HCT116 (cell line): ENCODE measurements at regions not wholly inside any gene's neighbourhood (a gene's known extent, or its start where the extent isn't known, plus 50 kb on each side); places are given as distances from the start of the nearest gene placed in this dataset.

Source experiments
- ATAC-seq: fragments of 200-7000 bp; cut with Tn5 transposase; 2 replicates; pipeline ENCODE4 v1.9.1; 2020; ENCODE audit warnings: mild to moderate bottlenecking, moderate library complexity
- BruUV-seq: library from RNA; stranded (reverse); fragments of 400-500 nt; replicated peaks from 2 replicates; lab custom pipeline; 2021; lab: Mats Ljungman, UMichigan
- CTCF ChIA-PET: fragments of 300-600 bp; sonication (Branson Sonifier 250); formaldehyde crosslinking; loops from one replicate; lab custom pipeline; 2021; ENCODE audit warnings: antibody characterized with exemption; lab: Charles Lee
- POLR2A ChIA-PET: fragments of 300-600, 350-600 bp; sonication (Branson Sonifier 250); formaldehyde crosslinking; loops from one replicate; lab custom pipeline; 2021; ENCODE audit warnings: antibody characterized with exemption; lab: Charles Lee
- RAD21 ChIA-PET, 2 experiments: fragments of 300-600 bp; sonication (Branson Sonifier 250); formaldehyde crosslinking; loops; one replicate each; lab custom pipeline; 2023; ENCODE audit warnings: low total read pairs in 2 of 2; ENCODE audit not compliant: uncharacterized antibody in 2 of 2, unreplicated experiment in 2 of 2, low non-redundant PET in 1 of 2; lab: Charles Lee
- DNase-seq: peaks from one replicate; pipeline ENCODE4 v3.0.0-alpha.2; 2010; ENCODE audit warnings: low read depth, low spot score
- H2AFZ ChIP-seq: fragments of 200-600 bp; shearing (Covaris generic), sonication (generic); 2 replicates; pipeline ENCODE4 v1.6.1; 2017; ENCODE audit warnings: low read depth, mixed run types, mixed read lengths, antibody characterized with exemption, low read length; ENCODE audit not compliant: poor library complexity, severe bottlenecking
- H3K27ac ChIP-seq: 2 replicates; pipeline ENCODE4 v1.5.1; 2012; ENCODE audit warnings: low read depth, low read length
- H3K27me3 ChIP-seq: fragments of 200-600 bp; sonication (generic); 2 replicates; pipeline ENCODE4 v1.6.1; 2016; ENCODE audit warnings: mixed run types, low read length, mixed read lengths; ENCODE audit not compliant: insufficient read depth
- H3K36me3 ChIP-seq, 2 experiments: fragments of 200-500 bp in 1 of 2; fragments of 200-600 bp in 1 of 2; sonication (Bioruptor generic) in 1 of 2; sonication (generic) in 1 of 2; 2 replicates each; pipeline versions ENCODE4 v1.5.1 to v1.6.1; 2014 to 2016; ENCODE audit warnings: low read length in 2 of 2, inconsistent platforms in 1 of 2, mixed read lengths in 1 of 2, mixed run types in 1 of 2; ENCODE audit not compliant: insufficient read depth in 2 of 2, control insufficient read depth in 1 of 2
- H3K4me1 ChIP-seq, 2 experiments: fragments of 200-600 bp in 1 of 2; sonication (generic) in 1 of 2; 2 replicates each; pipeline versions ENCODE4 v1.5.1 to v1.6.1; 2012 to 2017; ENCODE audit warnings: low read length in 2 of 2, inconsistent platforms in 1 of 2, mild to moderate bottlenecking in 1 of 2, mixed read lengths in 1 of 2, mixed run types in 1 of 2, moderate library complexity in 1 of 2; ENCODE audit not compliant: insufficient read depth in 2 of 2, control insufficient read depth in 1 of 2
- H3K4me2 ChIP-seq: fragments of 200-600 bp; sonication (generic); 2 replicates; pipeline ENCODE4 v1.6.1; 2017; ENCODE audit warnings: mixed run types, low read length, mixed read lengths
- H3K4me3 ChIP-seq, 2 experiments: fragments of 200-600 bp in 1 of 2; sonication (generic) in 1 of 2; replicated peaks in 1 of 2; 2 replicates each; pipeline ENCODE4 v1.5.1; 2011 to 2016; ENCODE audit warnings: low read length in 2 of 2, control low read depth in 1 of 2, low read depth in 1 of 2, mild to moderate bottlenecking in 1 of 2, mixed read lengths in 1 of 2, mixed run types in 1 of 2
- H3K79me2 ChIP-seq: fragments of 200-600 bp; sonication (generic); 2 replicates; pipeline ENCODE4 v1.6.1; 2017; ENCODE audit warnings: mild to moderate bottlenecking, mixed run types, low read length, moderate library complexity, mixed read lengths; ENCODE audit not compliant: insufficient read depth
- H3K9ac ChIP-seq: fragments of 200-600 bp; sonication (generic); 2 replicates; pipeline ENCODE4 v1.6.1; 2016; ENCODE audit warnings: low read length, mixed read lengths
- H3K9me2 ChIP-seq: fragments of 200-600 bp; sonication (generic), shearing (Covaris generic); 2 replicates; pipeline ENCODE4 v1.6.1; 2017; ENCODE audit warnings: mixed run types, mild to moderate bottlenecking, moderate library complexity; ENCODE audit not compliant: insufficient read depth
- H3K9me3 ChIP-seq, 2 experiments: fragments of 200-500 bp in 1 of 2; fragments of 200-600 bp in 1 of 2; sonication (Bioruptor generic) in 1 of 2; sonication (generic) in 1 of 2; 2 replicates each; pipeline ENCODE4 v1.6.1; 2014 to 2017; ENCODE audit warnings: low read length in 2 of 2, mixed read lengths in 2 of 2, inconsistent platforms in 1 of 2, low read depth in 1 of 2, mild to moderate bottlenecking in 1 of 2, mixed run types in 1 of 2, moderate library complexity in 1 of 2; ENCODE audit not compliant: control insufficient read depth in 1 of 2, insufficient read depth in 1 of 2
- H4K20me1 ChIP-seq: fragments of 200-600 bp; sonication (generic), shearing (Covaris generic); 2 replicates; pipeline ENCODE4 v1.6.1; 2017; ENCODE audit warnings: mixed run types, mild to moderate bottlenecking, moderate library complexity; ENCODE audit not compliant: insufficient read depth
- CBX3 ChIP-seq: IDR thresholded peaks from 2 replicates; pipeline ENCODE4 v1.6.1; 2012; ENCODE audit warnings: low read depth
- ELF1 ChIP-seq: IDR thresholded peaks from 2 replicates; pipeline ENCODE4 v1.6.1; 2012; ENCODE audit warnings: low read depth, borderline replicate concordance
- EZH2 ChIP-seq: fragments of 200-600 bp; sonication (generic); IDR thresholded peaks from 2 replicates; pipeline ENCODE4 v1.6.1; 2017; ENCODE audit warnings: antibody characterized with exemption, mixed run types
- EZH2phosphoT487 ChIP-seq: fragments of 200-600 bp; IDR thresholded peaks from 2 replicates; pipeline ENCODE4 v1.6.1; 2018; ENCODE audit warnings: antibody characterized with exemption, borderline replicate concordance
- FOSL1 ChIP-seq: IDR thresholded peaks from 2 replicates; pipeline ENCODE4 v1.6.1; 2012; ENCODE audit warnings: low read depth
- RAD21 ChIP-seq: IDR thresholded peaks from 2 replicates; pipeline ENCODE4 v1.6.1; 2012; ENCODE audit warnings: low read depth, mild to moderate bottlenecking
- SIN3A ChIP-seq: IDR thresholded peaks from 2 replicates; pipeline ENCODE4 v1.6.1; 2012; ENCODE audit warnings: low read depth
- SP1 ChIP-seq: IDR thresholded peaks from 2 replicates; pipeline ENCODE4 v1.6.1; 2012; ENCODE audit warnings: low read depth
- ZFX ChIP-seq: fragments of 450-650 bp; IDR thresholded peaks from 2 replicates; pipeline ENCODE4 v1.6.1; 2017
- ZNF274 ChIP-seq: fragments of 200-500 bp; sonication (Bioruptor generic); IDR thresholded peaks from 2 replicates; pipeline ENCODE4 v1.6.1; 2014; ENCODE audit warnings: mild to moderate bottlenecking, low read depth, low read length, inconsistent platforms
- intact Hi-C: fragments of 100-400 bp; cut with micrococcal nuclease; formaldehyde crosslinking; loops from 2 replicates; pipeline ENCODE4 v1.10.0; 2022
- TF ChIP-seq, protein P1 (sequence below): IDR thresholded peaks from 2 replicates; pipeline ENCODE4 v1.6.1; 2011; ENCODE audit warnings: mild to moderate bottlenecking, low read length, moderate library complexity; ENCODE audit not compliant: insufficient replicate concordance; ENCODE audit errors: extremely low read depth
- TF ChIP-seq, protein P2 (sequence below): IDR thresholded peaks from 2 replicates; pipeline ENCODE4 v1.6.1; 2012; ENCODE audit warnings: low read depth

DNA sequence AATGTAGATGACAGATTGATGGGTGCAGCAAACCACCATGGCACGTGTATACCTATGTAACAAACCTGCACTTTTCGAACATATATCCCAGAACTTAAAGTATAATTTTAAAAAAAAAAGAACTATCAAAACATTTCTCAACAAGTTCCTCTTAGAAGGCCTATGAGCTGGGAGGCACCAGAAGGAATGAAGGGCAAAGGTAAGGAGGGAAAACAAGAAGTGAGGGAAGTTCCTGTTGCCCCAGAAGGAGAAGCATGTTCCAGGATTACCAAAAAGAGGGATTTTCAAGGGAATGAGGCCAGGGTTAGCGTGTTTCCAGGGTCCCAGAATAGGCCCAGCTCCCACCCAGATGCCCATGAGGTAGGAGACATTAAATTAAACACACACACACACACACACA is 361.0 kb downstream of the SETD4 start:
- Histone ChIP-seq H4K20me1 (no peaks in the 10 kb centered on the region), H3K27ac (no peak overlapping the region), H3K4me3 (no peak overlapping the region), H3K9me2 (no peaks in the 10 kb centered on the region), H2AFZ (no peak overlapping the region), H3K27me3 (peaks cover 4% of the 10 kb centered on the region; the same call in 1 of the 2 replicates), H3K9ac (no peak overlapping the region), H3K79me2 (no peaks in the 10 kb centered on the region), H3K4me1 (no peaks in the 10 kb centered on the region), H3K9me3 (no peaks in the 10 kb centered on the region), H3K4me2 (no peak overlapping the region), H3K36me3 (no peaks in the 10 kb centered on the region)
- DNase-seq (no peak), ATAC-seq (no peak)
- ChIA-PET RAD21 (no interaction called here), CTCF (no interaction called here), POLR2A (no interaction called here)
- TF ChIP-seq, protein P1, sequence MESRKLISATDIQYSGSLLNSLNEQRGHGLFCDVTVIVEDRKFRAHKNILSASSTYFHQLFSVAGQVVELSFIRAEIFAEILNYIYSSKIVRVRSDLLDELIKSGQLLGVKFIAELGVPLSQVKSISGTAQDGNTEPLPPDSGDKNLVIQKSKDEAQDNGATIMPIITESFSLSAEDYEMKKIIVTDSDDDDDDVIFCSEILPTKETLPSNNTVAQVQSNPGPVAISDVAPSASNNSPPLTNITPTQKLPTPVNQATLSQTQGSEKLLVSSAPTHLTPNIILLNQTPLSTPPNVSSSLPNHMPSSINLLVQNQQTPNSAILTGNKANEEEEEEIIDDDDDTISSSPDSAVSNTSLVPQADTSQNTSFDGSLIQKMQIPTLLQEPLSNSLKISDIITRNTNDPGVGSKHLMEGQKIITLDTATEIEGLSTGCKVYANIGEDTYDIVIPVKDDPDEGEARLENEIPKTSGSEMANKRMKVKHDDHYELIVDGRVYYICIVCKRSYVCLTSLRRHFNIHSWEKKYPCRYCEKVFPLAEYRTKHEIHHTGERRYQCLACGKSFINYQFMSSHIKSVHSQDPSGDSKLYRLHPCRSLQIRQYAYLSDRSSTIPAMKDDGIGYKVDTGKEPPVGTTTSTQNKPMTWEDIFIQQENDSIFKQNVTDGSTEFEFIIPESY = no peak
- TF ChIP-seq SP1 = no peak
- intact Hi-C loops = no loop called here
- no TSS peak for BruUV-seq

DNA sequence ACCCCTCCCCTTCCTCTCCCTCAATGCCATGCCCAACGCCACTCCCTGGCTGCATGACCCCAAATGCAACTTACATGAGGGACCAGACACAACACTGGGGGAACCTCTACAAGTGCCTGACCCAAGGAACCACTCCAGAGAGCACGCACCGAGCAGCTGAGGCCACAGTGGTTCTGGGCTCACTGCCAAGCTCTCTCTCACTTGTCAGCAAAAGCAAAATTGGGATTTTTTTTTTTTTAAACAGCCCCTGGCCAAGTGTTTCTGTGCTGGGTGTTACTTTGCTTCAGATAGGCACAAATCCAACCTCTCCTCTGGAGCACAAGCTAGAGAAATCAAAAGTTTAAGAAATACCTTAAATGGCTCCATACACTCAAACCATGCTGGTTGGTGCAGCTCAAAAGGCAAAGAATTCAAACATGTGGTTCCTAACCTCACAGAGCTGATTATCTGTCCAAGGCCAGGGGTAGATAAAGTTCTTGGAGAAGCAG is 363.0 kb downstream of the SETD4 start:
- H3K36me3 ChIP-seq = no peaks in the 10 kb centered on the region
- ChIA-PET CTCF (no interaction called here), POLR2A (interaction anchor here (1.2 kb wide), 1 partner anchor 9 kb away, joined by 4 read pairs; no protein-coding TSS in a partner anchor), RAD21 (interaction anchor here in 1 of 2 experiments (0.7 kb wide), 1 partner anchor 716 kb away, joined by 3 read pairs; no protein-coding TSS in a partner anchor)
- no peak for ATAC-seq
- no peak overlapping the region for H3K9ac ChIP-seq
- no peak overlapping the region for H2AFZ ChIP-seq
- H3K27me3 ChIP-seq = no peaks in the 10 kb centered on the region; the same call in 1 of the 2 replicates
- no peak overlapping the region for H3K4me3 ChIP-seq
- H3K9me2 ChIP-seq = no peaks in the 10 kb centered on the region
- no peak for DNase-seq
- no peak overlapping the region for H3K4me2 ChIP-seq
- no peaks in the 10 kb centered on the region for H3K4me1 ChIP-seq
- BruUV-seq = no TSS peak
- no peaks in the 10 kb centered on the region for H3K9me3 ChIP-seq
- H4K20me1 ChIP-seq = no peaks in the 10 kb centered on the region
- no peaks in the 10 kb centered on the region for H3K79me2 ChIP-seq
- intact Hi-C loops = no loop called here
- no peak overlapping the region for H3K27ac ChIP-seq
- TF ChIP-seq SIN3A = no peak
- TF ChIP-seq ELF1 = no peak
- TF ChIP-seq, protein P2, sequence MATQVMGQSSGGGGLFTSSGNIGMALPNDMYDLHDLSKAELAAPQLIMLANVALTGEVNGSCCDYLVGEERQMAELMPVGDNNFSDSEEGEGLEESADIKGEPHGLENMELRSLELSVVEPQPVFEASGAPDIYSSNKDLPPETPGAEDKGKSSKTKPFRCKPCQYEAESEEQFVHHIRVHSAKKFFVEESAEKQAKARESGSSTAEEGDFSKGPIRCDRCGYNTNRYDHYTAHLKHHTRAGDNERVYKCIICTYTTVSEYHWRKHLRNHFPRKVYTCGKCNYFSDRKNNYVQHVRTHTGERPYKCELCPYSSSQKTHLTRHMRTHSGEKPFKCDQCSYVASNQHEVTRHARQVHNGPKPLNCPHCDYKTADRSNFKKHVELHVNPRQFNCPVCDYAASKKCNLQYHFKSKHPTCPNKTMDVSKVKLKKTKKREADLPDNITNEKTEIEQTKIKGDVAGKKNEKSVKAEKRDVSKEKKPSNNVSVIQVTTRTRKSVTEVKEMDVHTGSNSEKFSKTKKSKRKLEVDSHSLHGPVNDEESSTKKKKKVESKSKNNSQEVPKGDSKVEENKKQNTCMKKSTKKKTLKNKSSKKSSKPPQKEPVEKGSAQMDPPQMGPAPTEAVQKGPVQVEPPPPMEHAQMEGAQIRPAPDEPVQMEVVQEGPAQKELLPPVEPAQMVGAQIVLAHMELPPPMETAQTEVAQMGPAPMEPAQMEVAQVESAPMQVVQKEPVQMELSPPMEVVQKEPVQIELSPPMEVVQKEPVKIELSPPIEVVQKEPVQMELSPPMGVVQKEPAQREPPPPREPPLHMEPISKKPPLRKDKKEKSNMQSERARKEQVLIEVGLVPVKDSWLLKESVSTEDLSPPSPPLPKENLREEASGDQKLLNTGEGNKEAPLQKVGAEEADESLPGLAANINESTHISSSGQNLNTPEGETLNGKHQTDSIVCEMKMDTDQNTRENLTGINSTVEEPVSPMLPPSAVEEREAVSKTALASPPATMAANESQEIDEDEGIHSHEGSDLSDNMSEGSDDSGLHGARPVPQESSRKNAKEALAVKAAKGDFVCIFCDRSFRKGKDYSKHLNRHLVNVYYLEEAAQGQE = no peak
- TF ChIP-seq EZH2phosphoT487 = no peak
- TF ChIP-seq RAD21 = no peak
- TF ChIP-seq SP1 = no peak
- no peak for TF ChIP-seq ZNF274
- no peak for TF ChIP-seq CBX3
- TF ChIP-seq FOSL1 = no peak
- no peak for TF ChIP-seq ZFX
- TF ChIP-seq, protein P1 = no peak
- no peak for TF ChIP-seq EZH2
